OCI-LY1 (cell line): ENCODE measurements at regions not wholly inside any gene's neighbourhood (a gene's known extent, or its start where the extent isn't known, plus 50 kb on each side); places are given as distances from the start of the nearest gene placed in this dataset.

ENCODE experiments used
- H2AFZ ChIP-seq: fragments of 200-600 bp; sonication (generic), shearing (Covaris generic); 2 replicates; pipeline ENCODE4 v1.6.0; 2014; ENCODE audit warnings: antibody characterized with exemption, mild to moderate bottlenecking, low read length
- H3F3A ChIP-seq: fragments of 200-600 bp; sonication (generic), shearing (Covaris generic); 2 replicates; pipeline ENCODE4 v1.6.0; 2014; ENCODE audit warnings: mild to moderate bottlenecking, antibody characterized with exemption, low read length, moderate library complexity; ENCODE audit not compliant: insufficient read depth
- H3K27ac ChIP-seq: fragments of 200-600 bp; sonication (generic); 2 replicates; pipeline ENCODE4 v1.5.1; 2014; ENCODE audit warnings: low read length, mixed run types, mild to moderate bottlenecking, low read depth; ENCODE audit not compliant: poor library complexity, severe bottlenecking
- H3K27me3 ChIP-seq: fragments of 200-600 bp; sonication (generic); 2 replicates; pipeline ENCODE4 v1.6.0; 2014; ENCODE audit warnings: antibody characterized with exemption, mild to moderate bottlenecking, low read length, moderate library complexity; ENCODE audit not compliant: insufficient read depth
- H3K36me3 ChIP-seq: fragments of 200-600 bp; sonication (generic); 2 replicates; pipeline ENCODE4 v1.6.1; 2014; ENCODE audit warnings: mild to moderate bottlenecking, antibody characterized with exemption, low read length, moderate library complexity, mixed read lengths; ENCODE audit not compliant: insufficient read depth
- H3K4me1 ChIP-seq: fragments of 200-600 bp; sonication (generic); 2 replicates; pipeline ENCODE4 v1.5.1; 2014; ENCODE audit warnings: mild to moderate bottlenecking, low read length, moderate library complexity; ENCODE audit not compliant: insufficient read depth, severe bottlenecking
- H3K4me2 ChIP-seq: fragments of 200-600 bp; sonication (generic), shearing (Covaris generic); 2 replicates; pipeline ENCODE4 v1.6.1; 2014; ENCODE audit warnings: low read length
- H3K4me3 ChIP-seq: fragments of 200-600 bp; sonication (generic); 2 replicates; pipeline ENCODE4 v1.5.1; 2014; ENCODE audit warnings: low read length, low read depth, mild to moderate bottlenecking, mixed read lengths; ENCODE audit not compliant: poor library complexity, severe bottlenecking
- H3K79me2 ChIP-seq: fragments of 200-600 bp; shearing (Covaris generic); 2 replicates; pipeline ENCODE4 v1.6.1; 2016; ENCODE audit warnings: mixed run types, low read length, mixed read lengths; ENCODE audit not compliant: insufficient read depth
- H3K9ac ChIP-seq: fragments of 200-600 bp; sonication (generic), shearing (Covaris generic); 2 replicates; pipeline ENCODE4 v1.6.1; 2014; ENCODE audit warnings: mild to moderate bottlenecking, low read length, mixed read lengths
- H3K9me2 ChIP-seq: fragments of 200-600 bp; sonication (generic), shearing (Covaris generic); 2 replicates; pipeline ENCODE4 v1.6.1; 2014; ENCODE audit warnings: low read depth, mild to moderate bottlenecking, low read length, mixed read lengths
- H3K9me3 ChIP-seq: fragments of 200-600 bp; shearing (Covaris generic); 2 replicates; pipeline ENCODE4 v1.6.1; 2014; ENCODE audit warnings: low read length, mixed read lengths
- H4K20me1 ChIP-seq: fragments of 200-600 bp; sonication (generic), shearing (Covaris generic); 2 replicates; pipeline ENCODE4 v1.6.0; 2016; ENCODE audit warnings: mild to moderate bottlenecking, low read length; ENCODE audit not compliant: insufficient read depth
- EZH2 ChIP-seq: fragments of 200-600 bp; sonication (generic), shearing (Covaris generic); IDR thresholded peaks from 2 replicates; pipeline ENCODE4 v1.8.0; 2017; ENCODE audit warnings: borderline replicate concordance, mixed run types, mild to moderate bottlenecking, antibody characterized with exemption, low read length, moderate library complexity, mixed read lengths
- TF ChIP-seq, protein P1 (sequence below): fragments of 200-600 bp; sonication (generic), shearing (Covaris generic); IDR thresholded peaks from 2 replicates; pipeline ENCODE4 v1.5.1; 2017; ENCODE audit warnings: mild to moderate bottlenecking, antibody characterized with exemption, low read length, moderate library complexity, mixed read lengths

DNA sequence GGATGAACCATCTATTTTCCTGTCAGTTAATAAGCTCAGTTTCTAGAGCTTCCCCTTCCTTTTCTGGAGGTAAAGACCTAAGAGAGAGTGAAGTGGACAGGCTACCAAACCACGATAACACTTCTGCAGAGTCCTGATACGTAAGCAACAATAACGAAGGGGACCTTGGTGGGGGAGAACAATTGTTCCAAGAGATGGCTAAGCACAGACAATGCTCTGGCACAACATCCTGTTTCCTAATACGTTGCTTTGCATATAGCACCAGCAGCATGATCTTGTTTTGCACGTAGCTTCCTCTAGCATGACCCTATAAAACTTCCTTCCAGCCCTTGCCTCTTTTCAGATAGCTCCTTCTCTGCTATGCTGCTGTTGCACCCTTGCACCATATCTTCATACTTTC lies 247.3 kb downstream of the RAD51AP2 start:
- Histone ChIP-seq H3K4me3 (no peak overlapping the region), H3K4me2 (no peak overlapping the region), H3K9me2 (no peaks in the 10 kb centered on the region), H3K27me3 (no peaks in the 10 kb centered on the region), H3K9me3 (no peaks in the 10 kb centered on the region), H2AFZ (no peak overlapping the region), H3K4me1 (no peaks in the 10 kb centered on the region), H3F3A (no peaks in the 10 kb centered on the region), H3K79me2 (no peaks in the 10 kb centered on the region), H3K27ac (no peak overlapping the region), H4K20me1 (no peaks in the 10 kb centered on the region), H3K36me3 (no peaks in the 10 kb centered on the region), H3K9ac (no peak overlapping the region)
- TF ChIP-seq EZH2, result no peak
- TF ChIP-seq, protein P1, sequence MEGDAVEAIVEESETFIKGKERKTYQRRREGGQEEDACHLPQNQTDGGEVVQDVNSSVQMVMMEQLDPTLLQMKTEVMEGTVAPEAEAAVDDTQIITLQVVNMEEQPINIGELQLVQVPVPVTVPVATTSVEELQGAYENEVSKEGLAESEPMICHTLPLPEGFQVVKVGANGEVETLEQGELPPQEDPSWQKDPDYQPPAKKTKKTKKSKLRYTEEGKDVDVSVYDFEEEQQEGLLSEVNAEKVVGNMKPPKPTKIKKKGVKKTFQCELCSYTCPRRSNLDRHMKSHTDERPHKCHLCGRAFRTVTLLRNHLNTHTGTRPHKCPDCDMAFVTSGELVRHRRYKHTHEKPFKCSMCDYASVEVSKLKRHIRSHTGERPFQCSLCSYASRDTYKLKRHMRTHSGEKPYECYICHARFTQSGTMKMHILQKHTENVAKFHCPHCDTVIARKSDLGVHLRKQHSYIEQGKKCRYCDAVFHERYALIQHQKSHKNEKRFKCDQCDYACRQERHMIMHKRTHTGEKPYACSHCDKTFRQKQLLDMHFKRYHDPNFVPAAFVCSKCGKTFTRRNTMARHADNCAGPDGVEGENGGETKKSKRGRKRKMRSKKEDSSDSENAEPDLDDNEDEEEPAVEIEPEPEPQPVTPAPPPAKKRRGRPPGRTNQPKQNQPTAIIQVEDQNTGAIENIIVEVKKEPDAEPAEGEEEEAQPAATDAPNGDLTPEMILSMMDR, result no peak

DNA sequence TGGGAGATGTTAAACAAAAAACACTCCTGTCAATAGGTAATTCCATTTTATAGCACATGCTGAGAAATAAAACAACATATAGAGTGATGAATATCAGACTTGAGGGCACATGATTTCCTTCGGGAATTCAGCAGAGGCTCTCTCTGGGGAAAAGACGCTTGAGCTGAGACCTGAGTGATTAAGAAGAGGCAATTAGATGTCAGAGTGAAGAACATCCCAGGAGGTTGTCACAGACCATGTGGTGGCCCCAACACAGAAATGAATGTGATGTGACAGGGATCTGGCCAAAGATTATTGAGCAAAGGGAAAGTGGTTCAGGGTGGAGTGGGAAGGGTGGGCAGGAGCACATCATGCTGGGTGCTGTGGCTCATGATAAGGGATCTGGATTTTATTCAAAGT lies 254.7 kb downstream of the RAD51AP2 start:
- Histone ChIP-seq H2AFZ (no peak overlapping the region), H4K20me1 (no peaks in the 10 kb centered on the region), H3K4me3 (no peak overlapping the region), H3F3A (no peaks in the 10 kb centered on the region), H3K27ac (no peak overlapping the region), H3K4me2 (no peak overlapping the region), H3K36me3 (no peaks in the 10 kb centered on the region), H3K79me2 (no peaks in the 10 kb centered on the region), H3K4me1 (no peaks in the 10 kb centered on the region), H3K9me2 (no peaks in the 10 kb centered on the region), H3K27me3 (no peaks in the 10 kb centered on the region), H3K9me3 (no peaks in the 10 kb centered on the region), H3K9ac (no peak overlapping the region)
- TF ChIP-seq, protein P1, result no peak
- no peak for TF ChIP-seq EZH2

DNA sequence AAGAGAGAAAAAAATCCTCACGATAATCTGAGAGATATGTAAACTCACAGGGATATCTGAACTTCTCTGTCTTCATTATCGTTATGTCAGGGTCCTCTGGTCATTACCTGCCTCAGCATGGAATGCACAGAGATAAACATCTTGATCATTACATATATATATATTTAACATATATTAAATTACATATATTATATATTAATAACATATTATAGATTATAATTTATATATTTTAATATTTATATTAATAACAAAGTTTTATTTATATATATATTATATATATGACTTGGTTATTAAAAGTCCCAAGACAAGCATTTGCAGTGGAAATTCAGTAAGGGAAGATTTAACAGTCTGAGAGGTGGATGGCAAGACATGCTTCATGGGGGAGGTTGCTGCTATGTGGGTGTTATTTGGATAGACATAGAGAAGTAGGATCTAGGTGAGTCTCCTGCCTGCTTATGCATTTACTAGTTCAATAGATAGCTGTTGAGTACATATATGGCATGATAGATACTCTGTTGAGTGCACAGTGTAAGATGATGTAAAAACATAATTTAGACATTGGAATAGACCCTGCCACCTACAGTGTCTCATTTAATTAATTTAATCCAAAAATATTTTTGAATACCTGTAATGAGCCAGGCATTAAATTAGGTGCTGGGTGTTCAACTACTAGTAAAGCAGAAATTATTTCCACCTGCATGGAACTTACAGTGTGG lies 255.2 kb downstream of the RAD51AP2 start:
- H3K4me2 ChIP-seq, result no peak overlapping the region
- no peaks in the 10 kb centered on the region for H3K27me3 ChIP-seq
- H3F3A ChIP-seq, result no peaks in the 10 kb centered on the region
- no peaks in the 10 kb centered on the region for H3K4me1 ChIP-seq
- TF ChIP-seq, protein P1, result no peak
- TF ChIP-seq EZH2, result no peak
- H3K79me2 ChIP-seq, result no peaks in the 10 kb centered on the region
- H3K36me3 ChIP-seq, result no peaks in the 10 kb centered on the region
- H3K9ac ChIP-seq, result no peak overlapping the region
- H2AFZ ChIP-seq, result no peak overlapping the region
- no peaks in the 10 kb centered on the region for H4K20me1 ChIP-seq
- H3K27ac ChIP-seq, result no peak overlapping the region
- no peaks in the 10 kb centered on the region for H3K9me2 ChIP-seq
- no peak overlapping the region for H3K4me3 ChIP-seq
- H3K9me3 ChIP-seq, result no peaks in the 10 kb centered on the region
